ENCODE measurements at regions not wholly inside any gene's neighbourhood (a gene's known extent, or its start where the extent isn't known, plus 50 kb on each side); places are given as distances from the start of the nearest gene placed in this dataset.

- no peak overlapping the region for H3K4me3 ChIP-seq
- TF ChIP-seq, protein P1, sequence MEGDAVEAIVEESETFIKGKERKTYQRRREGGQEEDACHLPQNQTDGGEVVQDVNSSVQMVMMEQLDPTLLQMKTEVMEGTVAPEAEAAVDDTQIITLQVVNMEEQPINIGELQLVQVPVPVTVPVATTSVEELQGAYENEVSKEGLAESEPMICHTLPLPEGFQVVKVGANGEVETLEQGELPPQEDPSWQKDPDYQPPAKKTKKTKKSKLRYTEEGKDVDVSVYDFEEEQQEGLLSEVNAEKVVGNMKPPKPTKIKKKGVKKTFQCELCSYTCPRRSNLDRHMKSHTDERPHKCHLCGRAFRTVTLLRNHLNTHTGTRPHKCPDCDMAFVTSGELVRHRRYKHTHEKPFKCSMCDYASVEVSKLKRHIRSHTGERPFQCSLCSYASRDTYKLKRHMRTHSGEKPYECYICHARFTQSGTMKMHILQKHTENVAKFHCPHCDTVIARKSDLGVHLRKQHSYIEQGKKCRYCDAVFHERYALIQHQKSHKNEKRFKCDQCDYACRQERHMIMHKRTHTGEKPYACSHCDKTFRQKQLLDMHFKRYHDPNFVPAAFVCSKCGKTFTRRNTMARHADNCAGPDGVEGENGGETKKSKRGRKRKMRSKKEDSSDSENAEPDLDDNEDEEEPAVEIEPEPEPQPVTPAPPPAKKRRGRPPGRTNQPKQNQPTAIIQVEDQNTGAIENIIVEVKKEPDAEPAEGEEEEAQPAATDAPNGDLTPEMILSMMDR (IDR thresholded peaks at IDR 0.05), result no peak
- no peak for TF ChIP-seq EP300 (IDR thresholded peaks at IDR 0.05)
- no peak for TF ChIP-seq POLR2AphosphoS5 (IDR thresholded peaks at IDR 0.05)
- TF ChIP-seq POLR2A (IDR thresholded peaks at IDR 0.05; ENCODE audit: low read depth), result no peak
Observed at GRCh38 chr5:68533571-68534084, 318.1 kb downstream of the PIK3R1 start.

GRCh38 chr5:68534131-68534940 lies 318.8 kb downstream of the PIK3R1 start:
- H3K9me3 ChIP-seq, result no peaks in the 10 kb centered on the region
- H3K4me3 ChIP-seq, result no peak overlapping the region
- DNase-seq (ENCODE audit: extremely low spot score), result no peak
- no peak for TF ChIP-seq EP300 (IDR thresholded peaks at IDR 0.05)
- TF ChIP-seq POLR2A (IDR thresholded peaks at IDR 0.05; ENCODE audit: low read depth), result no peak
- TF ChIP-seq, protein P1 (IDR thresholded peaks at IDR 0.05), result no peak
- no peak for TF ChIP-seq POLR2AphosphoS5 (IDR thresholded peaks at IDR 0.05)
- H3K27ac ChIP-seq (replicated peaks in 1 of 4), result peak overlapping the region in 1 of 4 donors; percentile 21
- intact Hi-C loops (cut with DNase I), result no loop called here
- 33% methylated on average over 12 of the region's 12 CpGs for WGBS
- no peaks in the 10 kb centered on the region for H3K27me3 ChIP-seq
- no peaks in the 10 kb centered on the region for H3K36me3 ChIP-seq
- H3K4me1 ChIP-seq, result peaks cover 10 to 20% (median 13%) of the 10 kb centered on the region in 4 donors

More at GRCh38 chr5:68533571-68534084, 318.1 kb downstream of the PIK3R1 start:
- intact Hi-C loops (cut with DNase I), result no loop called here
- Histone ChIP-seq H3K4me1 (peaks cover 10 to 20% (median 13%) of the 10 kb centered on the region in 4 donors), H3K27me3 (no peaks in the 10 kb centered on the region), H3K9me3 (peaks cover 0 to 1% (median 0%) of the 10 kb centered on the region in 4 donors), H3K27ac (replicated peaks in 1 of 4) (no peak overlapping the region), H3K36me3 (no peaks in the 10 kb centered on the region)
- WGBS, result 62% methylated on average over 5 of the region's 5 CpGs
- no peak for DNase-seq (ENCODE audit: extremely low spot score)

DNA sequence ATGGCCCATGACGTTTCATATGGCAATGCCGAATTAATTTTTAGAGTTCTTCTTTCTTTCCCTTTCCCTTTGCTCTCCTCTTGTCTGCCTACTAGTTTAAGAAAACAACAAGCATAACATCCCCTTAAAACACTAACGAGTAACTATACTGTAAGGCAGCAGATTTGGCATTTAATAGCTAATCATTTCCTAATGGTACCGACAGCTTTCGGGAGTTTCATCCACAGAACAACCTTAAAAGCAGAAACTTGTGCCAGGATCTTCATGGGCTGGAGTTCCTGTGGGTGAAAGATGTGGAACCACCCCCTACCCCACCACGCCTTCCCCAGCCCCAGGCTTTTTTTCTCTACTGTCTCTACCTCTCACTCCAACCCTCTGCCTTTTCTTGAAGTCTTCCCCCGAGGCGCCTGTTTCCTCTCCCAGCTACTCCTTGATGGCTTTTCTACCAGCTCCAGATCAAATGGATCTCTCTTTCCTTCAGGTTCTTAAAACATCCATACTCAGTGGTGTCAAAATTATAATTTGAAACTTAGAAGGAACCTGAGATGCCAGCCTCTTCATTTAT lies 319.5 kb downstream of the PIK3R1 start:
- Histone ChIP-seq H3K4me1 (peaks cover 10 to 20% (median 13%) of the 10 kb centered on the region in 4 donors), H3K4me3 (no peak overlapping the region), H3K9me3 (no peaks in the 10 kb centered on the region), H3K27me3 (no peaks in the 10 kb centered on the region), H3K36me3 (no peaks in the 10 kb centered on the region), H3K27ac (replicated peaks in 1 of 4) (no peak overlapping the region)
- WGBS, result 90% methylated on average over 8 of the region's 8 CpGs
- intact Hi-C loops (cut with DNase I), result no loop called here
- DNase-seq (ENCODE audit: extremely low spot score), result no peak
- no peak for TF ChIP-seq EP300 (IDR thresholded peaks at IDR 0.05)
- TF ChIP-seq POLR2AphosphoS5 (IDR thresholded peaks at IDR 0.05), result no peak
- no peak for TF ChIP-seq POLR2A (IDR thresholded peaks at IDR 0.05; ENCODE audit: low read depth)
- TF ChIP-seq, protein P1 (IDR thresholded peaks at IDR 0.05), result no peak

DNA sequence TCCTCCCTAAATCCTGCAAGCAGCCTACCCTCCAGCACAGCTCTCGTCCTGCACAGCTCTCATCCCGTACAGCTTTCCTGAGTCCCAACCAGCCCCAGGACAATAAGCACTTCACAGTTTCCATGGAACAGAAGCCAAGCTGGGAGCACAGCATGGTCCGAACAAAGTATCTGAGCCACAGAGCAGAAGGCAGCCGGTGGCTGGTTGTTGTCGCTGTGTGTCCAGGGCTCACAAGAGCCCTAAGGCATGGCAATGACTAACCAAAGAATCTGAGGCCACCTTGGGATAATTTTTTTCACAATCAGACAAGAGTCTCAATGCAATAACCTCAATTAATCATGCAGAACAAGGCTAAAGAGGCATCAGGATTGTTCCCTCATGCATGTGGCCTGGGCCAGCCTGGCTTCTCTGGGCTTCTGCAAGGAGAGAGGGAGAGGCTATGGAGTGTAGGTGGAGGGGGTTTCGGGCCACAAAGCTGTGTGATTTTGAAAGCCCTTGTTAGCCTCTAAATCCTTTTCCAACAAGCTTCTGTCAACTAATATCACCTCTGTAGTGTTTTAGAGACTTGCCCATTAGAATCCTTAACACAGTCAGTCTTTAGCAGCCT lies 323.4 kb downstream of the PIK3R1 start:
- H3K9me3 ChIP-seq, result no peaks in the 10 kb centered on the region
- H3K4me1 ChIP-seq, result peaks cover 5 to 9% (median 7%) of the 10 kb centered on the region in 4 donors
- 98% methylated on average over 6 of the region's 6 CpGs for WGBS
- no peak overlapping the region for H3K27ac ChIP-seq (replicated peaks in 1 of 4)
- H3K27me3 ChIP-seq, result no peaks in the 10 kb centered on the region
- no peak for DNase-seq (ENCODE audit: extremely low spot score)
- TF ChIP-seq POLR2A (IDR thresholded peaks at IDR 0.05; ENCODE audit: low read depth) (no peak), EP300 (IDR thresholded peaks at IDR 0.05) (no peak), POLR2AphosphoS5 (IDR thresholded peaks at IDR 0.05) (no peak)
- TF ChIP-seq, protein P1 (IDR thresholded peaks at IDR 0.05), result no peak
- no peaks in the 10 kb centered on the region for H3K36me3 ChIP-seq
- intact Hi-C loops (cut with DNase I), result no loop called here
- no peak overlapping the region for H3K4me3 ChIP-seq
